ENCODE measurements at regions not wholly inside any gene's neighbourhood (a gene's known extent, or its start where the extent isn't known, plus 50 kb on each side); places are given as distances from the start of the nearest gene placed in this dataset.
A peak's percentile ranks its signal among the peaks of the same experiment; 100 is the strongest.
"Not testable (repeated sequence)": the region's sequence is repeated elsewhere in the genome, so short reads cannot be mapped to it uniquely, and the experiment has no call there.

DNA sequence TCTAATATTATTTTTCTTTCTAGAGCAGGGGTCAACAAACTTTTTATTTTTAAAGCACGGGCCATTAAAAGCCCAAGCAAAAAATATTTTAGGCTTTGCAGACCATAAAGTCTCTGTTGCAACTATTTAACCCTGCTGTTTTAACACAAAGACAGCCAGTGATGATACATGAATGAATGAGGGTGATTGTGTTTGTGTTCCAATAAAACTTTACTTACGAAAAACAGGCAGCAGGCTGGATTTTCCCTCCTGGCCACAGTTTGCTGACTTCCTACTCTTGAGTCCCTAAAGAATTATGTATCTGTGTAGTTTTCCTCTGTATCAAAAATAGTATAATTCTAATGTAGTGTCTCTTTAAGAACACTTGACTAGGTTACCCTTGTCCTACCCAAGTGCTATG, 402.0 kb downstream of the ADCYAP1 start:
- DNase-seq, result no peak

- DNase-seq, result no peak
These were observed 404.0 kb downstream of the ADCYAP1 start for GRCh38 chr18:1308686-1309085.

DNA sequence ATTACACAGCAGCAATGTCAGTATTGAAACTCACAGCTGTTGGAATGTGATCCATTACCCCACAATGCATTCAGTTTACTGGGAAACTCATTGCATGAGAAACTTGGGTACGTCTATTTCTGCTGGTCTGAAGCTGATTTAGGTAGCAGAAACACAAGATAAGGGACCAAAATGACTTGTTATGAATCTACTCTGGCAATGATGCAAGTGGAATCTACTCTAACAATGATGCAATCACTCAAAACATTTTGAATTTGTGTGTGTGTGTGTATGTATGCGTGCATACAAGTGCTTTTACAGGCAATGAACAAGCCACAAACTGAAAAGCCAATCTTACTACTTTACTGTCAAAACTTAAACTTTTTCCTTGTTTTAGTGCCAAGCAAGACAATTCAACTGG, 406.7 kb downstream of the ADCYAP1 start:
- DNase-seq, result no peak

DNA sequence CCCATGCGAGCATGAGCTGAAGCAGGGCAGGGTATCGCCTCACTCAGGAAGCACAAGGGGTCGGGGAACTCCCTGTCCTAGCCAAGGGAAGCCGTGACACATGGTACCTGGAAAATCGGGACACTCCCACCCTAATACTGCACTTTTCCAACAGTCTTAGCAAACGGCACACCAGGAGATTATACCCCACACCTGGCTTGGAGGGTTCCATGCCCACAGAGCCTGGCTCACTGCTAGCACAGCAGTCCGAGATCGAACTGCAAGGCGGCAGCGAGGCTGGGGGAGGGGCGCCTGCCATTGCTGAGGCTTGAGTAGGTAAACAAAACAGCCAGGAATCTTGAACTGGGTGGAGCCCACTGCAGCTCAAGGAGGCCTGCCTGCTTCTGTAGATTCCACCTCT, 430.7 kb downstream of the ADCYAP1 start:
- DNase-seq, result not testable (repeated sequence)

GRCh38 chr18:1350931-1351450, 446.3 kb downstream of the ADCYAP1 start:
- no peak for DNase-seq

GRCh38 chr18:1353025-1353424, 448.4 kb downstream of the ADCYAP1 start:
- DNase-seq, result no peak

GRCh38 chr18:1357724-1358123, 453.1 kb downstream of the ADCYAP1 start:
- DNase-seq, result no peak

DNA sequence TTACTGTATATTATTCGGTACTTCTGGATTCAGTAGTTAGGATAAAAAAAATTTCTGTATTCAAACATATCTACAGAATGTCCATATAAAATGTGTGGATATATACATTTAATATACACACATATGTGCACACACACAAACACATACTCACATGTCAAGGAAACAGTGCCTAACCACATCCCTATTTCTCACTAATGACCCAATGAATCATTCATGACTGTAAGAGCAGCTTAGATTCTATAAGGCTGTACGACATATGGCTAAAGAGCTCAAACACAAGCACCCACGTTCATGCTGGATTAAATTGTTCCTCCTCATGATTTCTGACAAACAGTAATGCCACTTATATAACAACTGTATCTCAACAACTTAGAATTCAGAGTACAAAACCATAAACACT, 457.3 kb downstream of the ADCYAP1 start:
- DNase-seq, result no peak

GRCh38 chr18:1370552-1370951, 465.9 kb downstream of the ADCYAP1 start:
- no peak for DNase-seq

GRCh38 chr18:1371724-1372123, 467.1 kb downstream of the ADCYAP1 start:
- DNase-seq, result no peak

GRCh38 chr18:1383465-1383864, 478.8 kb downstream of the ADCYAP1 start:
- DNase-seq, result no peak

DNA sequence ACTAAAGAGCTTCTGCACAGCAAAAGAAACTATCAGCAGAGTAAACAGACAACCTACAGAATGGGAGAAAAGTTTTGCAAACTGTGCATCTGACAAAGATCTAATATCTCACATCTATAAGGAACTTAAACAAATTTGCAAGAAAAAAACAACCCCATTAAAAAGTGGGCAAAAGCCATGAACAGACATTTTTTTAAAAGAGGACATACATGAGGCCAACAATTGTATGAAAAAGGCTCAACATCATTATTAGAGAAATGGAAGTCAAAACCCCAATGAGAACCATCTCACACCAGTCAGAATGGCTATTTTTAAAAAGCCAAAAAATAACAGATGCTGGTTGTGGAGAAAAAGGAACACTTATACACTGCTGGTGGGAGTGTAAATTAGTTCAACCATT, 483.8 kb downstream of the ADCYAP1 start:
- DNase-seq, result not testable (repeated sequence)

- DNase-seq, result no peak
These were observed 487.4 kb downstream of the ADCYAP1 start for GRCh38 chr18:1392046-1392445.

DNA sequence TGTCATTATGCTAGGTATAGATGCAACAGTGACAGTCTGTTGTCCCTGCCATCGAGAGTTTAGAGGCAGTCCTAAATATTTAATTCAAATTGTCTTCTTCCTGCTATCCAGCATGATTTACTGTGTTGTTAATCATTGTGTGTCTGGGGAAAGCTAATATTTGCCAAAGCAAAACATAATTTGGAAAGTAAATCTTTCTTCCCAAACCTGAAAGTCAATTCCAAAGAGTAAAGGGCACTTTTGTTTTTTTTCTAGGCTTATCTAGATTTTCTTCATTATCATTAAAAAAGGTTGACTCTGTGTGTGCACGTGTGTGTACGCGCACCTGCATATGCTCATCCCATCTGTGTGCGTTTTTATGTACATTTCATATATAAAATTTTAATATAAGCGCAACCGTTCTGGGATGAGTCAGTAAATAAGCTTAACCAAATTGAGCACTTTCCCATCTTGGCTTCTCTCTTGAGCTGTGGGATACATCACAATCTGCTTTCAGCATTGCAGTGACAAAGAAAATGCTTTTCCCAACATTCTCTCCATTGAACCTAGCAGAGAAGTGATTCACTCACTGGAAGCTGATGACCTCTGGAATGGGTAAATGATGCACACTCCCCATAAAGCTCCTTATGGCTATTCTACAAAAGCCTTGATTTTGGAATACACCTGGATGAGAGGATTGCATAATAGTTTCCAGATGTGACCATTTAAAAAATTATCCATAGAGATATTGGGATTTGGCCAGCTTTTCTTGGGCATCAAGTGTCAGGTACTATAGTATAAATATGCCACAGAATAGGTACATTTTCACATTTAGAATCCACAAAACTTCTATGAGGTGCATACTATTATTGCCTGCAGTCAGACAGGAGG, 488.4 kb downstream of the ADCYAP1 start:
- DNase-seq, result no peak

GRCh38 chr18:1393929-1394328, 489.3 kb downstream of the ADCYAP1 start:
- no peak for DNase-seq

- DNase-seq, result no peak
These were observed 489.8 kb downstream of the ADCYAP1 start for GRCh38 chr18:1394426-1394825.

DNA sequence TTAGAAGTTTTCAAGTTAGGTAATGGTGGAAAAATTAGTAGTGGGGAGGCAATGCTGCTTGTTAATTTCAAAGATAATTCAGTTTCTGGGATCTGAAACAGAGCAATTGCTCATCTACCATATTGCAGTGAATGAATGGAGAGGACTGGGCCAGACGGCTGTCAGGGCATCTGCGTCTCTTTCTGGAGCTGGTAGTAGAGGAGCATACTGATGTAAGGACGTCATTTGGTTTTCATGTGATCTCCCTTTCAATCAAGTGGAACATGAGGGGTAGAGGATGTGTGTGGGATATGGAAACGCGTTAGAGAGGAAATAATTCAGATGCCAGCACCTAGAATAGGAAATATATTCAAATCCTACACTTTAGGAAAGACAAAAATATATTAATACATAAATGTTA, 490.3 kb downstream of the ADCYAP1 start:
- no peak for DNase-seq

DNA sequence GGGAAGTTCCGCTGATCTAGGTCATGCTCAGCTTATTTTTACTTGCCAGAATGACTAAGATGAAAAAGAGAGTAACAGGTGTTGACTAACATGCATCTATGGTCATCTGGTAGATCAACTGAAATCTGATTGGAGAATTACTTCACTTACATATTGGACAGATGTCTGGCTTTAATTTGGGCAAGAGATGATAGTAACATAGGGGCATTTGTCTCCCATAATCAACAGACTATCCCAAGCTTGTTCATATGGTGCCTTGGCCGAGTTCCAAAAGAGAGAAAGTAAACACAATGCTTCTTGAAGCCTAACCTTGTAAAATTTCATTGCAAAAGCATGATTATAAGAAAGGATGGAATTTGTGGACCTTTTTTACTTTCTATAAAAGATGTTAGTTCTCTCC, 503.7 kb downstream of the ADCYAP1 start:
- DNase-seq, result peak; percentile 92

DNA sequence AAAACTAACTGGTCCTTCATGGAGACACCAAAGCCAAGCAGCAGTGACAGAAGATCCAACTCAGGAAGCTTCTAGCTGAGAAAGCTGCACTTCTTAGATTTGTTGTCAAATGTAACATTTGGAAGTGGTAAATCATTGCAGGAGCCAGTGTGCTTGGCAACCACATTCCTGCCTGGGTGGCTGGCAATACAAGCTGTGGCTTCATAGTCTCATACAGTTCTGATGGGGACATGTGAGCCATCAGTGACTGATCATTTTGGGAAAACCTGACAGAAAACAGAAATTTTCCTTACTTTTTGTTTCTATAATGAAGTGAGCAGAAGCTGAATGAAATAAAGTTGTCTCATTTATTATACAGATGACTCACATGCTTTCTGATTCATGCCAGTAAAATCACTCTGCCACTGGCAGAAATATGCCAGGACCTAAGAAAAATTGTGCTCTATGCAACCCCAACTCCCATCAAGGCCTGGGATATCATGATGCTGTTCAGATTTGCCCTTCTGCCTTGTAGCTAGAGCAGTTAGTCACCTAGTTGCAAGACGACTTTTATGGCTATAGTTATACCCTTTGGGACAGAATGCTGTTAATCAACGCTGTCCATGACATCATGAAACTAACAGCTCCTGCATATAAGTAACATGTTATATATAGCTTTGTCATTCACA, 508.1 kb downstream of the ADCYAP1 start:
- no peak for DNase-seq

- no peak for DNase-seq
These were observed 508.6 kb downstream of the ADCYAP1 start for GRCh38 chr18:1413323-1413675.

GRCh38 chr18:1416074-1416473, 511.4 kb downstream of the ADCYAP1 start:
- no peak for DNase-seq

DNA sequence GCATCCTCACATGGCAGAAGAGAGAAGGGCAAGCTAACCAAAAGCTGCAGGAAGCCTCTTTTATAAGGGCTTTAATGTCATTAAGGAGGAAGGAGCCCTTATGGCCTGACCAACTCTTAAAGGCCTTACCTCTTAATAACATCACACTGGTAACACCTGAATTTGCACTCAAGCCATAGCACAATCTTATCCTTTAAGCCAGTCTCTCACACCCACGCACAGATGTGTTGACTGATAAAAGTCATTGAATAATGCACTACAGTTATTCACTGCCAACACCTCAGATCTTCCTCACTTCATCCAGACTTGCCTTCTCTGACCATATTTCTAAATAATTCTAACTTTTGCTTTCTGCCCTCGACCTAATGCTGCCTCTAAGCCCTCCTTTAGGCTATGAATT, 516.8 kb downstream of the ADCYAP1 start:
- no peak for DNase-seq

GRCh38 chr18:1422634-1423033, 518.0 kb downstream of the ADCYAP1 start:
- no peak for DNase-seq

- DNase-seq, result no peak
These were observed 521.0 kb downstream of the ADCYAP1 start for GRCh38 chr18:1425679-1426078.
